ELF-1 (cell line): ENCODE measurements at regions not wholly inside any gene's neighbourhood (a gene's known extent, or its start where the extent isn't known, plus 50 kb on each side); places are given as distances from the start of the nearest gene placed in this dataset.

Source experiments
- DNase-seq: peaks from one replicate; pipeline ENCODE4 v3.0.0-alpha.2; 2016; ENCODE audit warnings: low read depth, low spot score

GRCh38 chr14:83972631-83973030 is 1557.3 kb upstream of the FLRT2 start:
- DNase-seq = no peak

GRCh38 chr14:83974647-83975163 is 1555.2 kb upstream of the FLRT2 start:
- no peak for DNase-seq

GRCh38 chr14:83975435-83975834 is 1554.5 kb upstream of the FLRT2 start:
- no peak for DNase-seq

GRCh38 chr14:83975841-83976770 is 1553.8 kb upstream of the FLRT2 start:
- DNase-seq = peak; percentile 50

- DNase-seq = no peak
Observed at GRCh38 chr14:83977583-83977982, 1552.4 kb upstream of the FLRT2 start.

GRCh38 chr14:83981676-83982258 is 1548.2 kb upstream of the FLRT2 start:
- peak; percentile 38 for DNase-seq

GRCh38 chr14:83988275-83988674 is 1541.7 kb upstream of the FLRT2 start:
- DNase-seq = no peak

GRCh38 chr14:83991666-83992065 is 1538.3 kb upstream of the FLRT2 start:
- no peak for DNase-seq

- DNase-seq = no peak
Observed at GRCh38 chr14:83992857-83993256, 1537.1 kb upstream of the FLRT2 start.

- no peak for DNase-seq
Observed at GRCh38 chr14:83993545-83993944, 1536.4 kb upstream of the FLRT2 start.

- no peak for DNase-seq
Observed at GRCh38 chr14:83994020-83994419, 1535.9 kb upstream of the FLRT2 start.

- DNase-seq = no peak
Observed at GRCh38 chr14:84001023-84001422, 1528.9 kb upstream of the FLRT2 start.

- no peak for DNase-seq
Observed at GRCh38 chr14:84003346-84003745, 1526.6 kb upstream of the FLRT2 start.

- peak; percentile 69 for DNase-seq
Observed at GRCh38 chr14:84006643-84007155, 1523.2 kb upstream of the FLRT2 start.

GRCh38 chr14:84013424-84013823 is 1516.5 kb upstream of the FLRT2 start:
- no peak for DNase-seq

- DNase-seq = no peak
Observed at GRCh38 chr14:84017495-84017894, 1512.4 kb upstream of the FLRT2 start.

GRCh38 chr14:84021433-84021832 is 1508.5 kb upstream of the FLRT2 start:
- no peak for DNase-seq

- DNase-seq = no peak
Observed at GRCh38 chr14:84024231-84024820, 1505.6 kb upstream of the FLRT2 start.

- DNase-seq = no peak
Observed at GRCh38 chr14:84025106-84026012, 1504.6 kb upstream of the FLRT2 start.

GRCh38 chr14:84027351-84027750 is 1502.6 kb upstream of the FLRT2 start:
- DNase-seq = no peak

GRCh38 chr14:84028080-84028604 is 1501.8 kb upstream of the FLRT2 start:
- peak; percentile 12 for DNase-seq
